PFSK-1 (cell line): ENCODE measurements at regions not wholly inside any gene's neighbourhood (a gene's known extent, or its start where the extent isn't known, plus 50 kb on each side); places are given as distances from the start of the nearest gene placed in this dataset.

Source experiments
- POLR2AphosphoS5 ChIP-seq: IDR thresholded peaks from 2 replicates; pipeline ENCODE4 v1.6.1; 2012; ENCODE audit warnings: low read depth, mild to moderate bottlenecking, control low read depth, low read length, moderate library complexity
- REST ChIP-seq, 2 experiments: IDR thresholded peaks; 2 replicates each; pipeline versions ENCODE4 v1.6.1 to v1.8.0; 2011 to 2012; ENCODE audit warnings: low read depth in 2 of 2, low read length in 2 of 2, control low read depth in 1 of 2, inconsistent platforms in 1 of 2, mild to moderate bottlenecking in 1 of 2, moderate library complexity in 1 of 2; ENCODE audit not compliant: insufficient read depth in 1 of 2
- TAF1 ChIP-seq: IDR thresholded peaks from 2 replicates; pipeline ENCODE4 v1.6.1; 2012; ENCODE audit warnings: low read length, control low read depth, borderline replicate concordance; ENCODE audit not compliant: insufficient read depth

GRCh38 chr5:92627186-92627585 lies 953.8 kb downstream of the NR2F1-AS1 start:
- TF ChIP-seq POLR2AphosphoS5 (no peak), REST (IDR thresholded peaks at IDR 0.05; ENCODE audit: insufficient read depth in 1 of 2, low read depth in 2 of 2, low read length in 2 of 2) (no peak), TAF1 (no peak)
